PC-9 (cell line): ENCODE measurements at regions not wholly inside any gene's neighbourhood (a gene's known extent, or its start where the extent isn't known, plus 50 kb on each side); places are given as distances from the start of the nearest gene placed in this dataset.
A peak's percentile ranks its signal among the peaks of the same experiment; 100 is the strongest.

Experiments used
- BruUV-seq: library from RNA; stranded (reverse); fragments of 400-500 nt; replicated peaks from 2 replicates; lab custom pipeline; 2021; lab: Mats Ljungman, UMichigan
- CTCF ChIA-PET: fragments of 300-600 bp; sonication (Branson Sonifier 250); formaldehyde crosslinking; loops from one replicate; lab custom pipeline; 2022; ENCODE audit warnings: antibody characterized with exemption; lab: Charles Lee
- POLR2A ChIA-PET: fragments of 300-600 bp; sonication (Branson Sonifier 250); formaldehyde crosslinking; loops from one replicate; lab custom pipeline; 2022; ENCODE audit warnings: antibody characterized with exemption; ENCODE audit not compliant: unreplicated experiment; lab: Charles Lee
- DNase-seq, 2 experiments: peaks; one replicate each; pipeline versions ENCODE4 v3.0.0 to v3.0.0-alpha.2; 2015 to 2022; ENCODE audit warnings: mixed read lengths in 1 of 2
- H2AFZ ChIP-seq: fragments of 200-600 bp; sonication (generic); 2 replicates; pipeline ENCODE4 v1.8.1; 2017; ENCODE audit warnings: antibody characterized with exemption
- H3F3A ChIP-seq: fragments of 200-600 bp; sonication (generic); 2 replicates; pipeline ENCODE4 v1.8.1; 2017; ENCODE audit warnings: antibody characterized with exemption, mild to moderate bottlenecking, low read depth; ENCODE audit not compliant: insufficient read depth
- H3K27ac ChIP-seq: fragments of 200-600 bp; sonication (generic); 2 replicates; pipeline ENCODE4 v1.6.1; 2016; ENCODE audit warnings: mixed run types
- H3K27me3 ChIP-seq: fragments of 200-600 bp; sonication (generic); 2 replicates; pipeline ENCODE4 v1.6.1; 2016; ENCODE audit warnings: low read depth, mixed run types; ENCODE audit not compliant: insufficient read depth
- H3K36me3 ChIP-seq: fragments of 200-600 bp; sonication (generic); 2 replicates; pipeline ENCODE4 v1.6.1; 2016; ENCODE audit warnings: low read depth, mixed run types
- H3K4me1 ChIP-seq: fragments of 200-600 bp; sonication (generic); replicated peaks from 2 replicates; pipeline ENCODE4 v1.6.1; 2016; ENCODE audit warnings: mixed run types; ENCODE audit not compliant: insufficient read depth
- H3K4me2 ChIP-seq: fragments of 200-600 bp; sonication (generic); 2 replicates; pipeline ENCODE4 v1.6.1; 2017; ENCODE audit warnings: mixed run types
- H3K4me3 ChIP-seq: fragments of 200-600 bp; sonication (generic); 2 replicates; pipeline ENCODE4 v1.6.1; 2016; ENCODE audit warnings: mixed run types
- H3K79me2 ChIP-seq: fragments of 200-600 bp; sonication (generic); 2 replicates; pipeline ENCODE4 v1.6.1; 2017; ENCODE audit warnings: low read depth, mixed run types
- H3K9me2 ChIP-seq: fragments of 200-600 bp; sonication (generic); 2 replicates; pipeline ENCODE4 v1.8.1; 2017; ENCODE audit warnings: mild to moderate bottlenecking; ENCODE audit not compliant: insufficient read depth
- H3K9me3 ChIP-seq: fragments of 200-600 bp; sonication (generic); 2 replicates; pipeline ENCODE4 v1.8.1; 2016; ENCODE audit warnings: low read depth; ENCODE audit not compliant: insufficient read depth
- H4K20me1 ChIP-seq: fragments of 200-600 bp; sonication (generic); 2 replicates; pipeline ENCODE4 v1.8.1; 2017; ENCODE audit not compliant: insufficient read depth
- EZH2 ChIP-seq: fragments of 200-600 bp; sonication (generic); IDR thresholded peaks from 2 replicates; pipeline ENCODE4 v1.8.0; 2017; ENCODE audit warnings: antibody characterized with exemption, low read depth
- intact Hi-C: fragments of 100-400 bp; cut with micrococcal nuclease; formaldehyde crosslinking; loops from one replicate; pipeline ENCODE4 v1.10.0; 2022; ENCODE audit not compliant: unreplicated experiment
- TF ChIP-seq, protein P1 (sequence below): fragments of 200-600 bp; sonication (generic); conservative IDR thresholded peaks from 2 replicates; pipeline ENCODE4 v1.6.1; 2017; ENCODE audit warnings: mixed run types, antibody characterized with exemption, mild to moderate bottlenecking, moderate library complexity

GRCh38 chr6:104010897-104011296, 848.8 kb downstream of the HACE1 start:
- CTCF ChIA-PET, result no interaction called here
- no TSS peak for BruUV-seq
- H3K27ac ChIP-seq, result no peak overlapping the region
- H3K9me3 ChIP-seq, result no peaks in the 10 kb centered on the region
- no peaks in the 10 kb centered on the region for H3K36me3 ChIP-seq
- no peak for DNase-seq
- POLR2A ChIA-PET, result no interaction called here
- H3K27me3 ChIP-seq, result no peaks in the 10 kb centered on the region
- no peaks in the 10 kb centered on the region for H3F3A ChIP-seq
- no peaks in the 10 kb centered on the region for H3K9me2 ChIP-seq
- no peaks in the 10 kb centered on the region for H3K4me1 ChIP-seq
- TF ChIP-seq, protein P1, sequence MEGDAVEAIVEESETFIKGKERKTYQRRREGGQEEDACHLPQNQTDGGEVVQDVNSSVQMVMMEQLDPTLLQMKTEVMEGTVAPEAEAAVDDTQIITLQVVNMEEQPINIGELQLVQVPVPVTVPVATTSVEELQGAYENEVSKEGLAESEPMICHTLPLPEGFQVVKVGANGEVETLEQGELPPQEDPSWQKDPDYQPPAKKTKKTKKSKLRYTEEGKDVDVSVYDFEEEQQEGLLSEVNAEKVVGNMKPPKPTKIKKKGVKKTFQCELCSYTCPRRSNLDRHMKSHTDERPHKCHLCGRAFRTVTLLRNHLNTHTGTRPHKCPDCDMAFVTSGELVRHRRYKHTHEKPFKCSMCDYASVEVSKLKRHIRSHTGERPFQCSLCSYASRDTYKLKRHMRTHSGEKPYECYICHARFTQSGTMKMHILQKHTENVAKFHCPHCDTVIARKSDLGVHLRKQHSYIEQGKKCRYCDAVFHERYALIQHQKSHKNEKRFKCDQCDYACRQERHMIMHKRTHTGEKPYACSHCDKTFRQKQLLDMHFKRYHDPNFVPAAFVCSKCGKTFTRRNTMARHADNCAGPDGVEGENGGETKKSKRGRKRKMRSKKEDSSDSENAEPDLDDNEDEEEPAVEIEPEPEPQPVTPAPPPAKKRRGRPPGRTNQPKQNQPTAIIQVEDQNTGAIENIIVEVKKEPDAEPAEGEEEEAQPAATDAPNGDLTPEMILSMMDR, result no peak
- no peak for TF ChIP-seq EZH2
- H3K4me3 ChIP-seq, result no peak overlapping the region
- no peak overlapping the region for H3K4me2 ChIP-seq
- no peaks in the 10 kb centered on the region for H4K20me1 ChIP-seq
- H2AFZ ChIP-seq, result no peak overlapping the region
- intact Hi-C loops, result no loop called here
- no peaks in the 10 kb centered on the region for H3K79me2 ChIP-seq

GRCh38 chr6:104003803-104004516, 855.8 kb downstream of the HACE1 start:
- intact Hi-C loops, result no loop called here
- no peaks in the 10 kb centered on the region for H4K20me1 ChIP-seq

GRCh38 chr6:103995571-103995970, 864.1 kb downstream of the HACE1 start:
- DNase-seq, result no peak
- Histone ChIP-seq H3K27me3 (no peaks in the 10 kb centered on the region), H2AFZ (no peak overlapping the region), H3K36me3 (no peaks in the 10 kb centered on the region), H3K4me2 (no peak overlapping the region), H4K20me1 (no peaks in the 10 kb centered on the region), H3K9me3 (no peaks in the 10 kb centered on the region), H3K9me2 (no peaks in the 10 kb centered on the region), H3K4me3 (no peak overlapping the region), H3K79me2 (no peaks in the 10 kb centered on the region), H3K27ac (no peak overlapping the region), H3K4me1 (no peaks in the 10 kb centered on the region), H3F3A (no peaks in the 10 kb centered on the region)
- TF ChIP-seq, protein P1, result no peak
- TF ChIP-seq EZH2, result no peak
- BruUV-seq, result no TSS peak
- intact Hi-C loops, result no loop called here
- ChIA-PET POLR2A (no interaction called here), CTCF (no interaction called here)

More at GRCh38 chr6:104003803-104004516, 855.8 kb downstream of the HACE1 start:
- Histone ChIP-seq H3F3A (no peaks in the 10 kb centered on the region), H3K36me3 (no peaks in the 10 kb centered on the region), H2AFZ (no peak overlapping the region), H3K4me2 (no peak overlapping the region), H3K79me2 (no peaks in the 10 kb centered on the region), H3K4me1 (no peaks in the 10 kb centered on the region), H3K9me2 (no peaks in the 10 kb centered on the region), H3K4me3 (no peak overlapping the region), H3K27me3 (no peaks in the 10 kb centered on the region), H3K27ac (no peak overlapping the region), H3K9me3 (0 out of 2 replicates have a peak, but pooled peaks cover 4% of the 10 kb centered on the region)
- TF ChIP-seq, protein P1, result 0 out of 2 replicates have a peak, but pooled peaks have one; percentile 27
- no peak for TF ChIP-seq EZH2
- no TSS peak for BruUV-seq
- ChIA-PET CTCF (no interaction called here), POLR2A (no interaction called here)
- no peak for DNase-seq
